Stimulated activated CD4-positive, alpha-beta T cell treated with anti-CD3 and anti-CD28 coated beads, Interleukin-2, amount 100 ng/mL, for 48 hours (primary cell): ENCODE measurements at regions not wholly inside any gene's neighbourhood (a gene's known extent, or its start where the extent isn't known, plus 50 kb on each side); places are given as distances from the start of the nearest gene placed in this dataset.
"Not testable (repeated sequence)": the region's sequence is repeated elsewhere in the genome, so short reads cannot be mapped to it uniquely, and the experiment has no call there.

ENCODE experiments used
- DNase-seq, 2 donors: peaks; one replicate each; pipeline ENCODE4 v3.0.0-alpha.2; 2020

GRCh38 chr13:22959859-22960258, 220.9 kb upstream of the SGCG start:
- not testable (repeated sequence) for DNase-seq

GRCh38 chr13:22960827-22961226, 220.0 kb upstream of the SGCG start:
- no peak for DNase-seq

- not testable (repeated sequence) for DNase-seq
Observed at GRCh38 chr13:22961342-22961741, 219.4 kb upstream of the SGCG start.

GRCh38 chr13:22961835-22962537, 218.8 kb upstream of the SGCG start:
- DNase-seq: no peak

- not testable (repeated sequence) for DNase-seq
Observed at GRCh38 chr13:22963384-22964053, 217.3 kb upstream of the SGCG start.

- no peak for DNase-seq
Observed at GRCh38 chr13:22964245-22964966, 216.4 kb upstream of the SGCG start.

- DNase-seq: not testable (repeated sequence)
Observed at GRCh38 chr13:22965011-22965857, 215.5 kb upstream of the SGCG start.

GRCh38 chr13:22965858-22966239, 214.9 kb upstream of the SGCG start:
- not testable (repeated sequence) for DNase-seq

GRCh38 chr13:22966753-22967152, 214.0 kb upstream of the SGCG start:
- DNase-seq: not testable (repeated sequence)

- no peak for DNase-seq
Observed at GRCh38 chr13:22967669-22968068, 213.1 kb upstream of the SGCG start.

GRCh38 chr13:22979952-22980351, 200.8 kb upstream of the SGCG start:
- DNase-seq: no peak

- no peak for DNase-seq
Observed at GRCh38 chr13:22980936-22981335, 199.8 kb upstream of the SGCG start.

GRCh38 chr13:22993148-22993547, 187.6 kb upstream of the SGCG start:
- no peak for DNase-seq

GRCh38 chr13:23003446-23003845, 177.3 kb upstream of the SGCG start:
- DNase-seq: no peak

- no peak for DNase-seq
Observed at GRCh38 chr13:23007426-23007825, 173.4 kb upstream of the SGCG start.

GRCh38 chr13:23018143-23018542, 162.6 kb upstream of the SGCG start:
- no peak for DNase-seq

- peak; percentile 3 to 5 for DNase-seq
Observed at GRCh38 chr13:23020246-23020843, 160.4 kb upstream of the SGCG start.

GRCh38 chr13:23021906-23022305, 158.9 kb upstream of the SGCG start:
- no peak for DNase-seq

- DNase-seq: no peak
Observed at GRCh38 chr13:23022704-23023103, 158.1 kb upstream of the SGCG start.

GRCh38 chr13:23025864-23026608, 154.7 kb upstream of the SGCG start:
- no peak for DNase-seq

- DNase-seq: no peak
Observed at GRCh38 chr13:23039266-23039935, 141.4 kb upstream of the SGCG start.
